Testis (tissue), 2 donors: ENCODE measurements at regions not wholly inside any gene's neighbourhood (a gene's known extent, or its start where the extent isn't known, plus 50 kb on each side); places are given as distances from the start of the nearest gene placed in this dataset.

Experiments
- DNase-seq: peaks from one replicate; pipeline ENCODE4 v3.0.0-alpha.2; 2019
- H3K27ac ChIP-seq, 2 donors: fragments of 200-600 bp; sonication (generic); one replicate each; pipeline ENCODE4 v1.5.1; 2019
- H3K27me3 ChIP-seq: fragments of 200-600 bp; sonication (generic); one replicate; pipeline ENCODE4 v1.5.1; 2019
- H3K36me3 ChIP-seq: fragments of 200-600 bp; sonication (generic); one replicate; pipeline ENCODE4 v1.5.1; 2017; ENCODE audit warnings: low read depth; ENCODE audit errors: missing control alignments
- H3K4me1 ChIP-seq: fragments of 200-600 bp; sonication (generic); one replicate; pipeline ENCODE4 v1.5.1; 2019
- H3K4me3 ChIP-seq, 2 donors: fragments of 200-600 bp; sonication (generic); one replicate each; pipeline ENCODE4 v1.5.1; 2017 to 2019
- H3K9me3 ChIP-seq: fragments of 200-600 bp; sonication (generic); one replicate; pipeline ENCODE4 v1.5.1; 2017
- CTCF ChIP-seq, 3 experiments: fragments of 450-650 bp in 2 of 3; fragments of 200-600 bp in 1 of 3; sonication (generic) in 1 of 3; IDR thresholded peaks; one replicate each; pipeline ENCODE4 v1.5.1; 2016 to 2019; ENCODE audit warnings: antibody characterized with exemption in 3 of 3, mild to moderate bottlenecking in 2 of 3, moderate library complexity in 1 of 3
- POLR2A ChIP-seq: fragments of 450-650 bp; IDR thresholded peaks from one replicate; pipeline ENCODE4 v1.6.1; 2017; ENCODE audit warnings: antibody characterized with exemption, mild to moderate bottlenecking, moderate library complexity
- WGBS, 2 donors: methylation state at CpG; one replicate each; pipeline ENCODE4 v1.1.5; 2018; 5-methylcytosine and 5-hydroxymethylcytosine counted together
- intact Hi-C: fragments of 100-400 bp; cut with DNase I; formaldehyde crosslinking; loops from one replicate; pipeline ENCODE4 v1.15.1; 2023; ENCODE audit warnings: low total_unique reads

DNA sequence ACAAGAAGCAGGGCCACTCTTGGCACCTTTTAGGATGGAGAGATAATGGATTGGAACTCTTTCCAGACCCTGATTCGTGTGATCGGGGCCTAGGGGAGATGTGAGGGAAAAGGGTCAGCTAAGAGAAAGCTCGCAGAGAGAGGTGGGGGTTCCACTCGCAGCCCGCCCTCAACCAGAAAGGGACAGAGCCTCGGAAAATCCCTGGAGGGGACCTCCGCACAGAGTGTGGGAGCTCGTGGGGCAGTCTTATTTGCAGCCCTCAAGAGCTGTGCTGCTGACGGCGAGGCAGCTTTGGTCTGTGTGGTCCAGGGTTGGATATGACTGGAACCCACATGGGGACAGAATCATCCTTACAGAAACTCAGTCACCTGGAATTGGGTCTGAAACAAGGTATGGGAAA, 184.3 kb upstream of the PMEPA1 start:
- DNase-seq, result no peak
- H3K4me1 ChIP-seq, result no peaks in the 10 kb centered on the region
- H3K9me3 ChIP-seq, result no peaks in the 10 kb centered on the region
- H3K4me3 ChIP-seq, result no peak overlapping the region
- no peak for TF ChIP-seq CTCF (IDR thresholded peaks at IDR 0.05)
- TF ChIP-seq POLR2A, result no peak
- WGBS, 2 donors, result 90 to 97% methylated on average over 10 of the region's 10 CpGs
- H3K27ac ChIP-seq, result no peak overlapping the region
- no peaks in the 10 kb centered on the region for H3K27me3 ChIP-seq
- H3K36me3 ChIP-seq, result no peaks in the 10 kb centered on the region
- intact Hi-C loops, result no loop called here

- no peak for TF ChIP-seq POLR2A
- no peak overlapping the region for H3K27ac ChIP-seq
Observed at GRCh38 chr20:57893366-57893999, 183.7 kb upstream of the PMEPA1 start.

DNA sequence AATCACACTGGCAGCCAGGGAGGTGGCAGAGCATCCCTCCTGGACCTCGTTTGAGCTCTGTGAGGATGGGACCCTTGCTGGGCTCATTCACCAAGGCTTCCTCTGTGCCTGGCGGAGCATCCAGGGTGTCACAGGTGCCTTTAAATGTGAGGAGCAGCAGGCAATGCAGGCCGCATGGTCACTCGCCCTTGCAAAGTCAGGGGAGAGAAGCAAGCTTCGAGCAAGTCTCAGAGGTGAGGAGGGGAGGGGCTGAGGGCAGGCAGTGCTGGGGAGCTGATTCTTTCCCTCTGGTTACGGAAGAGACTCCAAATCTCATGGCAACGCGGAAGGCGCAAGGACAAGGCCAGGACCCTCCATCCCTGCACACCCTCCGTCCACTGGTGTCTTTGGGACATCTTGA, 182.7 kb upstream of the PMEPA1 start:
- no peak for TF ChIP-seq POLR2A
- TF ChIP-seq CTCF (IDR thresholded peaks at IDR 0.05), result no peak
- Histone ChIP-seq H3K27me3 (no peaks in the 10 kb centered on the region), H3K4me1 (no peaks in the 10 kb centered on the region)

More at GRCh38 chr20:57893366-57893999, 183.7 kb upstream of the PMEPA1 start:
- no peak for DNase-seq
- Histone ChIP-seq H3K27me3 (no peaks in the 10 kb centered on the region), H3K4me3 (no peak overlapping the region), H3K9me3 (no peaks in the 10 kb centered on the region), H3K36me3 (no peaks in the 10 kb centered on the region), H3K4me1 (no peaks in the 10 kb centered on the region)
- intact Hi-C loops, result no loop called here
- WGBS, 2 donors, result 84 to 88% methylated on average over 14 to 16 of the region's 16 CpGs

GRCh38 chr20:57891014-57891413, 181.2 kb upstream of the PMEPA1 start:
- 69 to 71% methylated on average over 4 to 5 of the region's 5 CpGs for WGBS, 2 donors
- Histone ChIP-seq H3K4me3 (no peak overlapping the region), H3K27me3 (no peaks in the 10 kb centered on the region), H3K9me3 (no peaks in the 10 kb centered on the region), H3K36me3 (no peaks in the 10 kb centered on the region), H3K27ac (no peak overlapping the region), H3K4me1 (no peaks in the 10 kb centered on the region)
- DNase-seq, result no peak
- intact Hi-C loops, result no loop called here
- TF ChIP-seq CTCF (IDR thresholded peaks at IDR 0.05), result no peak
- TF ChIP-seq POLR2A, result no peak

More for the DNA sequence above, 182.7 kb upstream of the PMEPA1 start:
- H3K36me3 ChIP-seq, result no peaks in the 10 kb centered on the region
- 87 to 90% methylated on average over 10 of the region's 10 CpGs for WGBS, 2 donors
- intact Hi-C loops, result no loop called here
- no peak overlapping the region for H3K27ac ChIP-seq
- H3K9me3 ChIP-seq, result no peaks in the 10 kb centered on the region
- H3K4me3 ChIP-seq, result no peak overlapping the region
- no peak for DNase-seq

- 66 to 75% methylated on average over 9 to 12 of the region's 12 CpGs for WGBS, 2 donors
Observed at GRCh38 chr20:57890202-57890800, 180.5 kb upstream of the PMEPA1 start.

More at GRCh38 chr20:57890202-57890800, 180.5 kb upstream of the PMEPA1 start:
- no peaks in the 10 kb centered on the region for H3K36me3 ChIP-seq
- no peak for DNase-seq
- no peak overlapping the region for H3K4me3 ChIP-seq
- H3K9me3 ChIP-seq, result no peaks in the 10 kb centered on the region
- TF ChIP-seq CTCF (IDR thresholded peaks at IDR 0.05) (no peak), POLR2A (no peak)
- no peaks in the 10 kb centered on the region for H3K27me3 ChIP-seq
- H3K4me1 ChIP-seq, result no peaks in the 10 kb centered on the region
- intact Hi-C loops, result no loop called here
- H3K27ac ChIP-seq, result no peak overlapping the region
